H1 (cell line): ENCODE measurements at regions not wholly inside any gene's neighbourhood (a gene's known extent, or its start where the extent isn't known, plus 50 kb on each side); places are given as distances from the start of the nearest gene placed in this dataset.

Experiments used
- CEBPB ChIP-seq: IDR thresholded peaks from 2 replicates; pipeline ENCODE4 v1.6.1; 2012; ENCODE audit warnings: low read depth, low read length
- CTCF ChIP-seq, 3 experiments: IDR thresholded peaks; 1 replicate in 2 of 3; 2 replicates in 1 of 3; pipeline versions ENCODE4 v1.5.1 to v1.6.1; 2011; ENCODE audit warnings: low read length in 3 of 3, mild to moderate bottlenecking in 3 of 3, inconsistent platforms in 2 of 3, low read depth in 1 of 3, moderate library complexity in 1 of 3; ENCODE audit not compliant: insufficient read depth in 1 of 3; ENCODE audit errors: control extremely low read depth in 1 of 3
- HDAC6 ChIP-seq: IDR thresholded peaks from one replicate; pipeline ENCODE4 v1.7.1; 2012; ENCODE audit warnings: low read depth, mild to moderate bottlenecking, inconsistent platforms, low read length, moderate library complexity
- POLR2A ChIP-seq, 2 experiments: IDR thresholded peaks; 1 replicate in 1 of 2; 2 replicates in 1 of 2; pipeline ENCODE4 v1.6.1; 2011; ENCODE audit warnings: low read depth in 2 of 2, low read length in 2 of 2, mild to moderate bottlenecking in 2 of 2; ENCODE audit errors: control extremely low read depth in 1 of 2
- SUZ12 ChIP-seq: fragments of 200-600 bp; sonication (generic); IDR thresholded peaks from 2 replicates; pipeline ENCODE4 v1.6.1; 2012; ENCODE audit warnings: mild to moderate bottlenecking, inconsistent platforms, low read length, moderate library complexity, mixed read lengths
- USF2 ChIP-seq: IDR thresholded peaks from 2 replicates; pipeline ENCODE4 v1.6.1; 2011; ENCODE audit warnings: low read length, improper control_type of control experiment
- YY1 ChIP-seq: IDR thresholded peaks from 2 replicates; pipeline ENCODE4 v1.6.1; 2011; ENCODE audit warnings: low read depth, mild to moderate bottlenecking, low read length

- TF ChIP-seq HDAC6 (no peak), SUZ12 (no peak), POLR2A (IDR thresholded peaks at IDR 0.05; ENCODE audit: control extremely low read depth in 1 of 2, low read depth in 2 of 2, low read length in 2 of 2) (no peak), YY1 (no peak), CEBPB (no peak), CTCF (IDR thresholded peaks at IDR 0.05; ENCODE audit: control extremely low read depth in 1 of 3, insufficient read depth in 1 of 3, low read depth in 1 of 3, low read length in 3 of 3) (no peak), USF2 (no peak)
Observed at GRCh38 chr6:86477500-86478148, 459.7 kb upstream of the HTR1E start.
